ENCODE measurements at regions not wholly inside any gene's neighbourhood (a gene's known extent, or its start where the extent isn't known, plus 50 kb on each side); places are given as distances from the start of the nearest gene placed in this dataset.
"Not testable (repeated sequence)": the region's sequence is repeated elsewhere in the genome, so short reads cannot be mapped to it uniquely, and the experiment has no call there.

DNA sequence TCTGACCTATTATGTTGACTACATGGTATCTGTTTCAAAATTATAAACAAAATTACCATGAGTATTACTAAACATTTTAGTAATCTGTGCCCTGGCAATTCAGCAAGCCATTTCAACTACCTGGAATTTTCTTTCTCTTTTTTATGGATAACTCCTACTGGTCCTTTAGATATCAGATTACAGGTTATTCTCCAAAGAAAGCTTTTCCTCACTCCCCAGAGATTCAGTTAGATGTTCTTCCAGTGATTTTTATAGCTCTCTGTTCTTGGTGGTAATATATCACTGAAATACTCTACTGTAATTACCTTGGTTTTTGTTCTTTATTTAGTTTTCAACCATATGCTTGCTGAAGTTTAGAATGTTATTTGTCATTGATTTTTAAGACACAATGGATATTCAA lies 930.2 kb upstream of the FOXG1 start:
- H3K27ac ChIP-seq = no peak overlapping the region
- no peak for ATAC-seq
- no peaks in the 10 kb centered on the region for H3K4me1 ChIP-seq
- intact Hi-C loops (cut with DNase I) = no loop called here
- no peak for DNase-seq
- H3K36me3 ChIP-seq = no peaks in the 10 kb centered on the region
- TF ChIP-seq, protein P1, sequence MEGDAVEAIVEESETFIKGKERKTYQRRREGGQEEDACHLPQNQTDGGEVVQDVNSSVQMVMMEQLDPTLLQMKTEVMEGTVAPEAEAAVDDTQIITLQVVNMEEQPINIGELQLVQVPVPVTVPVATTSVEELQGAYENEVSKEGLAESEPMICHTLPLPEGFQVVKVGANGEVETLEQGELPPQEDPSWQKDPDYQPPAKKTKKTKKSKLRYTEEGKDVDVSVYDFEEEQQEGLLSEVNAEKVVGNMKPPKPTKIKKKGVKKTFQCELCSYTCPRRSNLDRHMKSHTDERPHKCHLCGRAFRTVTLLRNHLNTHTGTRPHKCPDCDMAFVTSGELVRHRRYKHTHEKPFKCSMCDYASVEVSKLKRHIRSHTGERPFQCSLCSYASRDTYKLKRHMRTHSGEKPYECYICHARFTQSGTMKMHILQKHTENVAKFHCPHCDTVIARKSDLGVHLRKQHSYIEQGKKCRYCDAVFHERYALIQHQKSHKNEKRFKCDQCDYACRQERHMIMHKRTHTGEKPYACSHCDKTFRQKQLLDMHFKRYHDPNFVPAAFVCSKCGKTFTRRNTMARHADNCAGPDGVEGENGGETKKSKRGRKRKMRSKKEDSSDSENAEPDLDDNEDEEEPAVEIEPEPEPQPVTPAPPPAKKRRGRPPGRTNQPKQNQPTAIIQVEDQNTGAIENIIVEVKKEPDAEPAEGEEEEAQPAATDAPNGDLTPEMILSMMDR (IDR thresholded peaks at IDR 0.05) = no peak
- H3K9me3 ChIP-seq = no peaks in the 10 kb centered on the region
- no peaks in the 10 kb centered on the region for H3K27me3 ChIP-seq
- no peak overlapping the region for H3K4me3 ChIP-seq

- ATAC-seq = no peak
These were observed 921.2 kb upstream of the FOXG1 start for GRCh38 chr14:27845241-27845850.

DNA sequence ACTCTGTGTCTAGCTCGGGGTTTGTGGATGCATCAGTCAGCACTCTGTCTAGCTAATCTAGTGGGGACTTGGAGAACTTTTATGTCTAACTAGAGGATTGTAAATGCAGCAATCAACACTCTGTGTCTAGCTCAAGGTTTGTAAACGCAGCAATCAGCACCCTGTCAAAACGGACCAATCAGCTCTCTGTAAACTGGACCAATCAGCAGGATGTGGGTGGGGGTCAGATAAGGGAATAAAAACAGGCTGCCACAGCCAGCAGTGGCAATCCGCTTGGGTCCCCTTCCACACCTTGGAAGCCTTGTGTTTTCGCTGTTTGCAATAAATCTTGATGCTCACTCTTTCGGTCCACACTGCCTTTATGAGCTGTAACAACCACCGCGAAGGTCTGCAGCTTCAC lies 920.7 kb upstream of the FOXG1 start:
- TF ChIP-seq, protein P1 (IDR thresholded peaks at IDR 0.05) = no peak
- 77 to 80% methylated on average over 8 of the region's 8 CpGs for WGBS, 2 donors

More at GRCh38 chr14:27845241-27845850, 921.2 kb upstream of the FOXG1 start:
- no peak overlapping the region for H3K4me3 ChIP-seq
- TF ChIP-seq, protein P1 (IDR thresholded peaks at IDR 0.05) = no peak
- H3K9me3 ChIP-seq = peaks cover 0 to 8% (median 0%) of the 10 kb centered on the region in 11 donors
- DNase-seq = no peak
- no peaks in the 10 kb centered on the region for H3K36me3 ChIP-seq
- intact Hi-C loops (cut with DNase I) = no loop called here
- 94 to 97% methylated on average over 46 to 54 of the region's 54 CpGs for WGBS, 2 donors
- no peaks in the 10 kb centered on the region for H3K4me1 ChIP-seq
- no peaks in the 10 kb centered on the region for H3K27me3 ChIP-seq
- H3K27ac ChIP-seq = no peak overlapping the region

DNA sequence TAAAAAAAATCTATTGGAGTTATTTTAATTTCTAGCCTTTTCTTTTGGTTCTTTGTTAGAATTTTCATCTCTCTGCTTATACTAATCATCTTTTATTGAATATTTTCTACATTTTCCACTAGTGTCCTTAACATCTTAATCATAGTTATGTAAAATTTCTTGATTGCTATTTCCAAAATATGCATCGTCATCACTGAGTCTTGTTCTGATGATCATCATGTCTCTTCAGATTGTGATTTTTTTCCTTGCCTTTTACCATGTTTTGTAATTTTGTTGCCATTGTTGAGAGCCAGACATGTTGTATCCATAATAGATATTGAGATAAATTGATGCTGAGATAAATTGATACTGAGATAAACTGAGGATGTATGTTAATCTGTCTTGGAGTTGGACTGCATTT lies 919.1 kb upstream of the FOXG1 start:
- H3K4me3 ChIP-seq; ATAC-seq; intact Hi-C loops (cut with DNase I); H3K36me3 ChIP-seq; DNase-seq; H3K27ac ChIP-seq; H3K27me3 ChIP-seq; H3K4me1 ChIP-seq: not testable (repeated sequence)
- peaks cover 0 to 20% (median 0%) of the 10 kb centered on the region in 11 donors for H3K9me3 ChIP-seq
- WGBS, 2 donors = 90 to 97% methylated on average over 1 of the region's 1 CpG

More for the DNA sequence above, 920.7 kb upstream of the FOXG1 start:
- Histone ChIP-seq H3K36me3 (no peaks in the 10 kb centered on the region), H3K27me3 (no peaks in the 10 kb centered on the region), H3K4me3 (no peak overlapping the region), H3K9me3 (peaks cover 0 to 11% (median 0%) of the 10 kb centered on the region in 11 donors), H3K27ac (no peak overlapping the region), H3K4me1 (no peaks in the 10 kb centered on the region)
- DNase-seq (no peak), ATAC-seq (no peak)
- intact Hi-C loops (cut with DNase I) = no loop called here

GRCh38 chr14:27849193-27849592 lies 917.4 kb upstream of the FOXG1 start:
- H3K36me3 ChIP-seq; ATAC-seq; H3K4me1 ChIP-seq; DNase-seq; intact Hi-C loops (cut with DNase I); H3K4me3 ChIP-seq; H3K27me3 ChIP-seq; H3K27ac ChIP-seq: not testable (repeated sequence)
- H3K9me3 ChIP-seq = peaks cover 0 to 33% (median 0%) of the 10 kb centered on the region in 11 donors

All from heart right ventricle (tissue), 16 donors.